Adrenal gland (tissue), 9 donors: ENCODE measurements at regions not wholly inside any gene's neighbourhood (a gene's known extent, or its start where the extent isn't known, plus 50 kb on each side); places are given as distances from the start of the nearest gene placed in this dataset.

Experiments
- DNase-seq, 7 donors: peaks; one replicate each; pipeline ENCODE4 v3.0.0-alpha.2; 2019 to 2020
- H3K27ac ChIP-seq, 5 donors: fragments of 200-600 bp; sonication (generic) in 4 of 5; 1 replicate in 3 of 5; 2 replicates in 2 of 5; pipeline versions ENCODE4 v1.5.1 to v1.8.0; 2016 to 2020; ENCODE audit warnings: mild to moderate bottlenecking in 1 of 5
- H3K27me3 ChIP-seq: fragments of 200-600 bp; 2 replicates; pipeline ENCODE4 v1.8.0; 2021
- H3K36me3 ChIP-seq, 2 donors: fragments of 200-600 bp; replicated peaks in 1 of 2; 1 replicate in 1 of 2; 2 replicates in 1 of 2; pipeline versions ENCODE4 v1.5.1 to v1.8.0; 2018 to 2022
- H3K4me1 ChIP-seq, 2 donors: fragments of 200-600 bp; replicated peaks in 1 of 2; 1 replicate in 1 of 2; 2 replicates in 1 of 2; pipeline versions ENCODE4 v1.5.1 to v1.8.0; 2018 to 2021
- H3K4me3 ChIP-seq, 4 donors: fragments of 200-600 bp; sonication (generic) in 3 of 4; one replicate each; pipeline ENCODE4 v1.5.1; 2016 to 2018
- H3K9me3 ChIP-seq, 3 donors: fragments of 200-600 bp; sonication (generic) in 1 of 3; replicated peaks in 1 of 3; 1 replicate in 2 of 3; 2 replicates in 1 of 3; pipeline versions ENCODE4 v1.5.1 to v1.8.0; 2016 to 2021
- CTCF ChIP-seq, 6 experiments: fragments of 450-650 bp in 4 of 6; fragments of 200-600 bp in 2 of 6; sonication (generic) in 1 of 6; IDR thresholded peaks; 1 replicate in 5 of 6; 2 replicates in 1 of 6; pipeline versions ENCODE4 v1.5.1 to v1.8.0; 2016 to 2021; ENCODE audit warnings: antibody characterized with exemption in 6 of 6, mild to moderate bottlenecking in 2 of 6, moderate library complexity in 1 of 6
- POLR2A ChIP-seq, 2 donors: fragments of 450-650 bp; IDR thresholded peaks; one replicate each; pipeline ENCODE4 v1.6.1; 2017; ENCODE audit warnings: antibody characterized with exemption in 2 of 2, mild to moderate bottlenecking in 2 of 2, moderate library complexity in 1 of 2
- WGBS, 4 donors: extraction: QIAGEN DNeasy Blood & Tissue Kit in 2 of 4; methylation state at CpG; one replicate each; pipeline versions ENCODE4 v1.1.5 to v1.1.7; 2013 to 2017; 5-methylcytosine and 5-hydroxymethylcytosine counted together
- intact Hi-C, 2 donors: fragments of 100-400 bp; cut with DNase I; formaldehyde crosslinking; loops; one replicate each; pipeline versions ENCODE4 v1.14.1 to v1.15.0; 2022 to 2023
- small RNA-seq, 2 donors: library from RNA; depleted of rRNA; stranded (forward); fragments of <200 nt; gene quantifications; one replicate each; pipeline ENCODE3, GENCODE V24; 2016
- donor health status: healthy with polysubstance abuse.
- donor health status: Bipolar disorder and iron deficiency.
- donor health status: DM: yes; HTN: yes; CAD: no.
- donor health status: DM: no; HTN: no; CAD: no.
- donor health status: DM: no; HTN: no; CAD: no.

DNA sequence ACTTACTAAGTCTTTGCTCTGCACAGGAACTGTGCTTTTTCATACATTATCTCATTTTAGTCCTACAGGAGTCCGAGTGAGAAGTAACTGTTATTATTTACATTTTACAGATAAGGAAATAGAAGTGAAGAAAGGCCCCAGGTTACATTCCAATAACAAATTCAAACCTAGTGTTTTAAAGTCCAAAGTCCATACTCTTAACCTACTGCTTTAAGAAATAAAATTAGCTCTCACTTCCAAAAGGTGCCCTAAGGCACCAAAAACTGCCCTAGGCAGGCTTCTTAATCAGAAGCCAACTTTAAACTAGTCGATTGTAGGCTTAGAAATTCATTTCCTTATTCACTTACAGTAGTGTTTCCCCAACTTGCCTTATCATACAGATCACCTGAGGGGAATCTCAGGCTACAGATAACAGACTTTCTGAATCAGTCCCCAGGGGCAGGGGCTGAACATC is 555.9 kb downstream of the DIAPH3 start:
- Histone ChIP-seq H3K36me3 (no peaks in the 10 kb centered on the region), H3K4me3 (no peak overlapping the region), H3K27ac (no peak overlapping the region), H3K9me3 (no peaks in the 10 kb centered on the region), H3K4me1 (no peaks in the 10 kb centered on the region), H3K27me3 (no peaks in the 10 kb centered on the region)
- DNase-seq: no peak
- 36 to 73% (median 68%) methylated on average over 1 to 2 of the region's 2 CpGs for WGBS, 4 donors
- TF ChIP-seq CTCF (IDR thresholded peaks at IDR 0.05) (no peak), POLR2A (IDR thresholded peaks at IDR 0.05) (no peak)
- intact Hi-C loops: no loop called here

- no peak overlapping the region for H3K27ac ChIP-seq
- H3K36me3 ChIP-seq: no peaks in the 10 kb centered on the region
- no peak for DNase-seq
- H3K4me1 ChIP-seq: no peaks in the 10 kb centered on the region
- no peaks in the 10 kb centered on the region for H3K27me3 ChIP-seq
- intact Hi-C loops: no loop called here
- TF ChIP-seq CTCF (IDR thresholded peaks at IDR 0.05): no peak
- no peak for TF ChIP-seq POLR2A (IDR thresholded peaks at IDR 0.05)
- H3K9me3 ChIP-seq: no peaks in the 10 kb centered on the region
- H3K4me3 ChIP-seq: no peak overlapping the region
These were observed 554.3 kb downstream of the DIAPH3 start for GRCh38 chr13:59609421-59609820.

Small RNA genes lying in the stretch of these regions (small RNA-seq; reads per million reads assigned to genes)
- 0 reads per million in 2 donors for gene AL161423.1
- gene HMGN2P39: 0 reads per million in 2 donors
- 0 to 0.08 reads per million in 2 donors for gene RNA5SP30
- 0 reads per million in 2 donors for gene RNU7-88P
- 0 reads per million in 2 donors for gene RNY4P29
